ENCODE measurements at regions not wholly inside any gene's neighbourhood (a gene's known extent, or its start where the extent isn't known, plus 50 kb on each side); places are given as distances from the start of the nearest gene placed in this dataset.

DNA sequence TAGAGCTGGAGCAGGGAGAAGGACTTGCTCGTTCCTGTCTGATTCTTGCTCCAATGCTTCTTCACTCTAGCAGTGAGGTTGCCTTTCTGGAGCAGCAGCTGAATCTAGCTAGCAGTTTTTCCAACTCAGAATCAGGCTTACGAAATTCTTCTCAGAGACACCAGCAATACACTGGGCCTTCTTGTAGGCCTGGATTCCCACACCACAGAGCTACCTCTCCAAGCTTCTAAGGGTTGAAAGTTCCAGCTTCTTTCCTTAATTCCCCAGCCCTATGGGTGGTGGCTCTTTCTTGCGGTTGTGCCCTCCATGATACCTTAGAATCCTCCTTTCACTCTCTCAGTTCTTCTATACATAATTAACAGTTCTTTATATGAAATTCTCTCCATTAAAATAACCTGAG is 586.6 kb downstream of the INHBA start:
- TF ChIP-seq EP300 (conservative IDR thresholded peaks at IDR 0.05; ENCODE audit: poor library complexity, severe bottlenecking) (no peak), CTCF (IDR thresholded peaks at IDR 0.05; ENCODE audit: poor library complexity, severe bottlenecking) (no peak), POLR2AphosphoS5 (IDR thresholded peaks at IDR 0.05) (no peak), MXI1 (conservative IDR thresholded peaks at IDR 0.05; ENCODE audit: poor library complexity, severe bottlenecking) (no peak)

All from neural cell (in vitro differentiated cells).